ENCODE measurements at regions not wholly inside any gene's neighbourhood (a gene's known extent, or its start where the extent isn't known, plus 50 kb on each side); places are given as distances from the start of the nearest gene placed in this dataset.

GRCh38 chr2:47234456-47234855 is 58.1 kb upstream of the CALM2 start:
- no peak for DNase-seq

GRCh38 chr2:47232738-47233415 is 56.6 kb upstream of the CALM2 start:
- no peak for DNase-seq

- DNase-seq, result no peak
Observed at GRCh38 chr2:47230418-47230817, 54.1 kb upstream of the CALM2 start.

GRCh38 chr2:47227532-47228279 is 51.4 kb upstream of the CALM2 start:
- no peak for DNase-seq

- DNase-seq, result no peak
Observed at GRCh38 chr2:47226923-47227220, 50.6 kb upstream of the CALM2 start.

GRCh38 chr2:47226132-47226922 is 50.0 kb upstream of the CALM2 start:
- DNase-seq, result no peak
